ENCODE measurements at regions not wholly inside any gene's neighbourhood (a gene's known extent, or its start where the extent isn't known, plus 50 kb on each side); places are given as distances from the start of the nearest gene placed in this dataset.
"Not testable (repeated sequence)": the region's sequence is repeated elsewhere in the genome, so short reads cannot be mapped to it uniquely, and the experiment has no call there.

DNA sequence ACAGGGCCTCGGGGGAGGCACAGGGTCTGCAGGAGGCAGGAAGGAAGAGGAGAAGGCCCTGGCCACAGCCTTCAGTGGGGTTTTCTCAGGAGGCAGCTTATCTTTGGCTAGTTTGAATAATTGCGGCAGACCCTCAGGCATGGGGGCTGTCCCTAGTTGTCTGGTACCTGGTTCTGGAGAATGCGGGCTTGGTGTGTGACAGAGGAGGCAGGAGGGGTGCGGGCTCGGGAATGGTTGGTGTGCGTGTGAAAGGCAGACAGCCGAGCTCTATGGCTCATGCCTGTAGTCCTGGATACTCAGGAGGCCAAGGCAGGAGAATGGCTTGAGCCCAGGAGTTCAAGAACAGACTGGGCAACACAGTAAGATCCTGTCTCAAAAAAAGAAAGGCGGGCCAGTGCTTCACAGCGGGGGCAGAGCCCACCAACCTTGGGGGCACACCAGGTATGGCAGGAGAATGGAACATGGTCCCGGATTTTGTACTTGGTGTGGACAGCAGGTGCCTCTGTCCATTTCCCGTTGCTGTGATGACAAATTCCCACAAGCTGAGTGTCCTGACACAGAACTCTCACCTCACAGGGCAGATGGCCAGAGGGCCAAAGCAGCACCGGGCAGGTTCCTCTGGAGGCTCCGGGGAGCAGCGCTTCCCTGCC lies 640.6 kb downstream of the TBC1D22A start:
- DNase-seq (ENCODE audit: low spot score) = no peak

DNA sequence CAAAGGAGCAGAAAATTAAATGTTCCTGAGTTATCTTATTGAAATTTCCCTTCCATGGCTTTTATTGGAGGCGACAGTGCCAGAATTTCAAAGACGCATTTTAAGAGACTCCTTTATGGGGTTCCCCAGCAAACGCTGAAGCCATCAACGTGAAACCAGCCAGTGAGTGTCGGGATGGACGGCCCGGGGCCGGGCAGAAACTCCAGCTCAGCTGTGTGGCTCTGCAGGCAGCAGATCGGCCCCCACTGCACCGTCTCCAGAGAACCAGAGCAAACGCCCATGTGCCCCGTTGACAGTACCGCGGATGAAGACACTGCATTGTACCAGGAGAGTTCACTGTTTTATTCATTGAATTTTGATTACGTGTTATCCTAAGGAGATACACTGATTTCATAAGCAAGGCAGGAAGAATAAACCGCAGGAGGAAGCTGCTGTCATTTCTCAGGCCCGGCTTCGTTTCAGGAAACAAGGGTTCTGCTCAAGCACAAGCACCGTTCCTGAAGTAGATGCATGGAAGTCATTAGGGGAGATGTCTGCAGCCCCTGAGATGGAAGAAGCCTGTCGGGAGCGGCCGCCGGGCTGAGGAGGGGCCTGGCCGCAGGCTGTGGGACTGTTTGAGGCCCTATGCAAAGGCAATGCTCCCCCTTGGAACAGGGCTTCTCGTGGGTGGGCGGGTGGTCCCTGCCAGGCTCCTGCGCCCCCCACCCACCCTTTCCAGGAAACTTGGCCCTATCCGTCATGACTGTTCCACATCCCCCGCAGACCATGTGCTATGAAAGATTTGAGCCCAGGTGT lies 639.7 kb downstream of the TBC1D22A start:
- DNase-seq (ENCODE audit: low spot score) = peak; percentile 19

DNA sequence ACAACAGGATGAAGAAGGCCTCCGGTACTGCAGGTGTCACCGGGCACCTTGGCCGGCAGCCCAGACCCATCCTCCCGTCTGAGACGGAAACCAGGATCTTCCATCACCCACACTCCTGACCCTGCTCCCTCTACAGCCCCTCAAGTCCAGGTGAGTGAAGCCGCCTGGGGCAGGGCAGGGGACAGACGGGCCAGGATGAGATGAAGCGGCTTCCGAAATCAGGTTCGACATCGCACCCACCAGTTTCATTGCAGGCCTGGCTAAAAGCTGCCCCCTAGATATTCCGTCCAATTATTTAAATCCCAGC lies 639.1 kb downstream of the TBC1D22A start:
- DNase-seq (ENCODE audit: low spot score) = no peak

DNA sequence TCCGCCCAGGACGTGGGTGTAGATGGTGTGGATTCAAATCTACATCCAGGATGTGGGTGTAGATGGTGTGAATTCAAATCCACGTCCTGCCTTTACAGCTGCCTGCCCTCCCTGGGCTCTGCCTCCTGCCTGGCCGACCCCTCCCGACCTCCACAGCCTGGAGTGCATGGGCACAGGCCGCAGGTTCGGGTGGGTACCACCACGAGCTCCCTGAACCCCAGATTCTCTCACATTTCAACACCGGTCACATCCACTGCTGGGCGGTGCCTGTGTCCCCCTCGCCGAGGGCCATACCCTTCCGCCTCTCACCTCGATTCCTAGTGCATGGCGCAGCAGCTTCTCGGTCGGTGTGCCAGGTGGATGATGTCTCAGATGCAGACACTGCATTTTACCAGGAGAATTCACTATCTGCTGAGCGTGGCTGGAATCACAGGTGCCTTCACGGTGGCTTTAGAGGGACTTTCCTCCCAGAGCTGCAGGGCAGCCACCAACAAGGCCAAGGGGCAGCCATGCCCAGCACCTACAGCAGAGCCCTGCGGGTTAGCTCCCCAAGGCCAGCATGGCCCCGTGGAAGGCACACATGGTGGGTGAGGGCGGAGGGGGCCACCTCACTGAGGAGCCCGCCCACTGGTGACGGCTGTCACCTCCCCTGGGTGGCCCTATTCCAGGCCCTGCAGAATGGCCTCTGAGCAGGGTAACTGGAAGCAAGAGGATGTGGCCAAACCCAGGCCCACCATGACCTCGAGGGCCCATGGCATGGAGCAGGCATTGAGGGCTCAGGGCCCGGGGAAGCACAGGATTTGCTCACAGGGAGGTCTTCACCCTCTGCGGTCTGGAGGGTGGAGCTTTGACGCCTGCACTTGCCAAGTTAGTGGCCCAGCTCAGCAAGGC lies 638.5 kb downstream of the TBC1D22A start:
- no peak for DNase-seq (ENCODE audit: low spot score)

DNA sequence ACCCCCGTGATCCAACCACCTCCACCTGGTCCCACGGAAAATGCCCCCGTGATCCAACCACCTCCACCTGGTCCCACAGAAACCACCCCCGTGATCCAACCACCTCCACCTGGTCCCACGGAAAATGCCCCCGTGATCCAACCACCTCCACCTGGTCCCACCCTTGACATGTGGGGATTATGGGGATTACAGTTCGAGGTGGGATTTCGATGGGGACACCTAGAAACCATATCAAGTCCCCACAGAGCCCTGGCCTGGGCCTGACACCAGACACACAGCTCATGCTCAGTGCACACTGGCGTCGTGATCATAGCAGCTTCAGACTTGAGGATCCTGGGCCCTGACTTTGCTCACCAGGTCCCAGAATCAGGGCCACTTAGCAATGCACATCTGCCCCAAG lies 637.7 kb downstream of the TBC1D22A start:
- not testable (repeated sequence) for DNase-seq (ENCODE audit: low spot score)

DNA sequence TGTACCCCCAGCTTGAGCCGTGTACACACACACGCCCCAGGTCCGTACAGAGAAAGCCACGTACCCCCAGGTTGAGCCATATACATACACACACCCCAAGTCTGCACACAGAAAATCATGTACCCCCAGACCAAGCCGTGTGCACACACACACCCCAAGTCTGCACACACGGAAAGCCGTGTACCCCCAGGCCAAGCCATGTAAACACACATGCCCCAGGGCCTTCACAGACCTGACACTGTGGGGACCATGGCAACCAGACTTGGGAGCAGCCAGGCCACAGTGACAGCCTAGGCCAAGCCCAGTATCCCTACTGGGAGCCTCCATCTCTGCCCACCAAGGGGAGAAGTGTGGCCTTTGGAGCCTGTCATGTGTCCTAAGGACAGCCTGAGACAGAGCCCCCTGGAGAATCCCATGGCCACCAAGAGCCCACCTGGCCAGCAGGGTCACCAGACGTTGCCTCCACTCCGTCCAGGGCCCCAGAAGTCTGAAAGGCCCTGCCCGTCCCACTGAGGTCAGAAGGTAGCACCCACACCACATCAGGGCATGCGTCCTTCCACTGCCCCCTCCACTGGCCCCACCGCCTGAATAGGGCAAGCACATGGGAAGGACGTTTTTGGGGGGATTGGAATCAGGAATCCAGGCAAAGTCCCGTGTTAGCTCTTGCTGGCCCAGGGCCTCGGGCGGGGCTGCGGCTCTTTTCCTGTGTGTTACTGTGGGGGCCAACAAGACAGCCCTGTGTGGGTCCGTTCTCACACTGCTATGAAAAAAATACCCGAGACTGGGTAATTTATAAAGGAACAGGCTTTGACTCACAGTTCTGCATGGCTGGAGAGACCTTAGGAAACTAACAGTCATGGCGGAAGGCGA lies 636.7 kb downstream of the TBC1D22A start:
- DNase-seq (ENCODE audit: low spot score) = no peak

DNA sequence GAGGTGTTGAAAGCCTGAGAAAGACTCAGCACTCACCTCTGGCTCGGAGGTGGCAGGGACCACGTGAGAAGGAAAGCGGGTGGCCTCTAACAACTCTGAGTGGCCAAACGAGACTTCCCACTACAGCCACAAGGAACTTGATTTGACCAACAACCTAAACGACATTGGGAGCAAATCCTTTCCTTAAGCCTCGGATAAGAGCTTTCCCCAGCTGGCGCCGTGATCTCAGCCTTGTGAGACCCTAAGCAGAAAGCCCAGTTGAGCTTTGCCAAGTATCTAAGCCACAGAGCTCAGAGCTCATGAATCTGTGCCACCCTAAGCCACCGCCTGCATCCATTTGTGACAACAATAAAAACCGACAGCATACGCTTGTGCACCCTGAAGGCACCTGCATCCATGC lies 636.0 kb downstream of the TBC1D22A start:
- no peak for DNase-seq (ENCODE audit: low spot score)

DNA sequence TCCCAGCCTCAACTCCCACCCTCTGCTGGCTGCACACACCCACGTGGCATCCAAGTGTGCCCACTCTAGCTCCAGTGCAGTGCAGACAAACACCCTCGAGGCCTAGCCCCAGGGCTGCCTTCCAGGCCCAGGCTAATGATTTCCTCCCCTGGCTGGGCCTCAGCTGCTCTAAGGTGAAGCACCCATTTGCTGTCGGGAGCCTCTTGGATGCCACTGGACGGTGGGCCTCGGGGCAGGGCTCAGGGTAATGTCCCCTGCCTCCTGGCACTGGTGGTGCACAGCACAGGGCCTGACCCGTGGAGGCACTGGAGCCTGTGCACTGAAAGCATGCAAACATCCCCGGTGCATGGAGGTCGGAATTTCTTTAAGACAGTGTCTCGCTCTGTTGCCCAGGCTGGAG lies 635.2 kb downstream of the TBC1D22A start:
- no peak for DNase-seq (ENCODE audit: low spot score)

DNA sequence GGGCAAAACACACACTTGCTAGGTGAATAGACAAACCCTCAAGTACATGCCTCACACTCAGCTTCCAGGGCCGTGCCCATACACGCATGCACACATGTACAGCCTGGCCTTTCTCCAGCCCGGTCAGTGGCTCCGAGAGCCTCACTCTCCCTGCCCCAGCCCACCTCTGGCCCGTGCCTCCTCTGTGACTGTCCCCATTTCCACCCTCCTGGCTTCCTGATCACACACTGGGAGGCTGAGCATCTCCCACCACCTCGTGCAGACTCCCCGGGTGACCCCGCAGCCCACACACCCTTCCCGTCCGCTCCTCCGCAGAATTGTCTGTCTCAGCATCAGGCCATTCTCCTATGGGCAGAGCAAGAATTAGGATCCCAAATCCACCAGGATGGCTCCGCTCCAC lies 634.1 kb downstream of the TBC1D22A start:
- DNase-seq (ENCODE audit: low spot score) = no peak

DNA sequence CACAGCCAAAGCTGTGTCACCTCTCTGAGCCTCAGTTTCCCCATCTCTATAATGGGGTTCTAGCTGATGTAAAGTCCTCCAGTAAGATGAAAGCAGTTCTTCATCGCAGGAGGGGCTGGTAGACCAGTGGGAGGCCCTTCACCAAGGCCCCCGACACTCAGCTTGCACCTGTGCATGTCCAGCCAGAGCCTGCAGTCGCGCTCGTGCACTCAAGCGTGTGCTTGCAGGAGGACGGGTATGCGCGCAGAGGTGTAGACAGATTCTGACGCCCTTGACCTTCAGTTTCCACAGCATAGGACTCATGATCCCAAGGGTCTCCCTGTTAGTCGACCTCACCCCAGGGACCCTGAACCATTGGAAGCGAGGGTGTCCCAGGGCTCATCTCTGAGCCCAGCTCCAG lies 633.7 kb downstream of the TBC1D22A start:
- DNase-seq (ENCODE audit: low spot score) = no peak

DNA sequence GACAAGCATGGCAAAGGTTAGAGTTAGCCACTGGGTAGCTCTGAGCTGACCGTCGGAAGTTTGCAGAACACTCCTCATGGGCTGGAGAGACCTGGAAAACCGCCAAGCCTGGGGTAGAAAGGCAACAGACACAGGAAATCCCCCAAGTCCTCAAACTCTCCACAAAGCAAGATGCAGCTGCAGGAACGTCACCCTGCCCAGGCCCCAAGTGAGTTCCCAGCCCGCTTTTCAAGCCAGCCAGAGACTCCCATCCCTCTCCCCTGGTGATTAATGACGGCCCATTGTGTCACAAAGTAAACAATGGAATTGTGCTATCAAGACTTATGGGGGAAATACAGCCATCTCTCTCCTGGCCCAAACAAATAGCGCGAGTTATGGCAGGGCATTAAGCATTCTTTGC lies 633.0 kb downstream of the TBC1D22A start:
- no peak for DNase-seq (ENCODE audit: low spot score)

DNA sequence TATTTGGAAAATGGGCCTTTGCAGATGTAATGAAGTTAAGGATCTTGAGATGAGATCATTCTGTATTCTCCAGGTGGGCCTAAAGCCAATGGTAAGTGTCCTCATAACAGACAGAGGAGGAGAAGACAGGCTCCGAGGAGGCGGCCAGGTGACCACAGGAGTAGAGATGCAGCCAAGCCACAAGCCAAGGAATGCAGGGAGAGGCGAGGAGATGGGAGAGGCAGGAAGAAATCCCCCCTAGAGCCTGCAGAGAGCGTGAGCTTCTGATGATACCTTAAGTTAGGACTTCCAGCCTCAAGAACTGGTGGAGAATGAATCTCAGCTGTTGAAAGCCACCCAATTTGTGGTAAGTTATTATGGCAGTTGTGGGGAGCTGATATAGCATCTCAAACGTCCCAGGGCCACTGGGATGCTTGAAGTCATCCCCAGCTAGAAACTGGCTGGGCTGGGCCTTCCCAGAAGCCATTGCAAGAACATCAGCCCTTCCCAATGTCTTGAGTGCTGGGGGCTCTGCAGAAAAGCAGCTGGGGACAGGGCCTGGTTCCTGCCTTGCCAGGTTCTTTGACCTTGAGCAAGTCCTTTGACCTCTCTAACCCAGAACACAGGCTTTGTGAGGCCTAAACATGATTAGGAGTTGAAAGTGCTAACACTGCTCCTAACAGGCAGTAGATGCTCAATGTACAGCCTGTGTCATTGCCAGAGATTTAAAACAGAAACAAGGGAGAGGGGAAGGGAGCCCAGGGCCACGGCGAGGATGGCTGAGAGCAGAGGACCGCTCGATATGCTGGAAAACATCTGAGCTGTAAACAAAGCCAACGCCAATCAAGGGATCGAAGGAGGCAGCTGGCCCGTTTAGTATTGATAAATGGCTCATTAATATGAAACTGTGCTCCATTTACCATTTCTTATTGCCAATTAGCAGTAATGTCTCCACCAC lies 632.3 kb downstream of the TBC1D22A start:
- DNase-seq (ENCODE audit: low spot score) = no peak

DNA sequence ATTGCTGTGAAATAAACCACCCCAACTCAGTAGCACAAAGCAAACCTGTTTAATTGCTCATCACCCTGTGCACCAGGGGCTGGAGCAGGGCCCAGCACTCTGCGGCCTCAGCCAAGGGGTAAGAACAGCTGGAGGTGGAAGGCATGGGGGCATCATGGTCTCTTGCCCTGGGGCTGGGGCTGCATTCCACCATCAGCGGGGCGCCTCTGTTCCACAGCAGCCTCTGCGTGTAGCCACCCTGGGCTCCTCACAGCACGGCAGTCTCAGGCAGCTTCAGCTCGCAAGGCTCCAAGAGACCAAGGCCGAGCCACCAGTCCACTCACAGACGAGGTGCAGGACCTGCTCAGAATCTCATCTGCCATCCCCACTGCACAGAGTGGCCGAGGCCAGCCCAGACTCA lies 630.7 kb downstream of the TBC1D22A start:
- DNase-seq (ENCODE audit: low spot score) = no peak

DNA sequence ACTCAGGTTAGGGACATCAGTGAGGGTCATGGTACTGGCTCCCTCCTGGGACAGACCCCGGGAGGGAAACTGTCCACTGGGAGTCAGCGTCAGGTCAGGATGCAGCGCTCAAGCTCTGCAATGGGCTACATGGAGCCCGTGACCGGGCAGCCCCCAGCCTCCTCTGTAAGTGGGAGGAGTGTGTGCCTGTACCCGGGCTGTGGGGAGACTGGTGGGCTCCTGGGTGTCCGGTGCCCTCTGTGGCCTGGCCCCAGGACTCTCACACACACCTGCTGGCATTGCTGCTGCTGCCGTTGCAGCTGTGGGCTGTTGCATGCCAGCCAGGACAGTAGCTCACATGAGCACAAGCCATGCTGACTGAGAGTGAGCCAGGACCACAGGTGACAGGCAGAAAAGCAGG lies 630.3 kb downstream of the TBC1D22A start:
- no peak for DNase-seq (ENCODE audit: low spot score)

DNA sequence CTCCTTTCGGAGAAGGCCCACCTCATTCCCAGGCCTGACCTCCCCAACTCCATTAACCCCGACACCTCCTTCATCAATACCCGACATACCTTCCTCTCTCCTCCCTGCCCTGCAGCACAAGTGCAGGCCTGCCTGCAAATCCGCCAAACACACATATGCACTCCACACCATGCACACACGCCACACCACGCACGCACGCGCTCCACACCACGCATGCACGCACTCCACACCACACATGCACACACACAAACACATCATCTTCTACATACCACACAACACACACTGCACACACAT lies 629.6 kb downstream of the TBC1D22A start:
- no peak for DNase-seq (ENCODE audit: low spot score)

DNA sequence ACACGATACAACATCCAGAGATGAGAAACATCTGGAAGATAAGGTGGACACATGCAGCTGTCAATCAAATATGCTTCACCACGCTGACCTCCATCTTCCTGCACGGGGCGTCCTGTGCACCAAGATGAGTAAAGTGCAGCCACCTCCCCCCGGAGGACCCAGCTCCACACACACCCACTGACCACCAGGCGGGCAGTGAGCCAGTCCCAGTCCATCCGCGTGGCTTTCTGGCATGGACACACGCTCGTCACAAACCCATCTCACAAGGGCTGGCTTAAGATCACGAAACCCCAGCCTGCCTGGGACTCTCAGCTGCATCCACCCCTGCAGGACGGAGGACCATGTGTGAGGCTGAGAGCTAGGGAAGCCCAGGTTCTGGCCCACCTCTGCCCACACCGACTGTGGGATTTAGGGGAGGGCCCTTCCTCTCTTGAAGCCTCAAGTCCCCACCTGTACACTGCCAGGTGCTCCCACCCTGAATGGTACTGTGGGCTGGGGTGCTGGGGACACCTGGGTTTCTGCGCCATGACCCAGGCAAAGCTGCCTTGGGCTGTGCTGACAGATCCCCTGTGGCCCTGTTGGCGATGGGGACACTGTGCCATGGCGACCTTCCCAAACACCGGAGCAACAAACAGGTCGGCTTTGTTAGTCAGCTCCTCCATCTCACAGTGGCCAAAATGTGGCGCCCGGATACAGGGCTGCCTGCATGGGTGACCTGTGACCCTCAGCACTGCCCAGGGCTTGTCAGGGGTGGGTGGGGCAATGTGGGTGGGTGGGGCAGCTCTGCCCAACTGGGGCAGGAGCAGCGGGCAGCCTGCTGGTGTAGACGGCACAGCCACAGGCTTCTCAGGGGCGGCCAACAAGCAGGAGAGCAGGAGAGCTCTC lies 629.0 kb downstream of the TBC1D22A start:
- DNase-seq (ENCODE audit: low spot score) = no peak

DNA sequence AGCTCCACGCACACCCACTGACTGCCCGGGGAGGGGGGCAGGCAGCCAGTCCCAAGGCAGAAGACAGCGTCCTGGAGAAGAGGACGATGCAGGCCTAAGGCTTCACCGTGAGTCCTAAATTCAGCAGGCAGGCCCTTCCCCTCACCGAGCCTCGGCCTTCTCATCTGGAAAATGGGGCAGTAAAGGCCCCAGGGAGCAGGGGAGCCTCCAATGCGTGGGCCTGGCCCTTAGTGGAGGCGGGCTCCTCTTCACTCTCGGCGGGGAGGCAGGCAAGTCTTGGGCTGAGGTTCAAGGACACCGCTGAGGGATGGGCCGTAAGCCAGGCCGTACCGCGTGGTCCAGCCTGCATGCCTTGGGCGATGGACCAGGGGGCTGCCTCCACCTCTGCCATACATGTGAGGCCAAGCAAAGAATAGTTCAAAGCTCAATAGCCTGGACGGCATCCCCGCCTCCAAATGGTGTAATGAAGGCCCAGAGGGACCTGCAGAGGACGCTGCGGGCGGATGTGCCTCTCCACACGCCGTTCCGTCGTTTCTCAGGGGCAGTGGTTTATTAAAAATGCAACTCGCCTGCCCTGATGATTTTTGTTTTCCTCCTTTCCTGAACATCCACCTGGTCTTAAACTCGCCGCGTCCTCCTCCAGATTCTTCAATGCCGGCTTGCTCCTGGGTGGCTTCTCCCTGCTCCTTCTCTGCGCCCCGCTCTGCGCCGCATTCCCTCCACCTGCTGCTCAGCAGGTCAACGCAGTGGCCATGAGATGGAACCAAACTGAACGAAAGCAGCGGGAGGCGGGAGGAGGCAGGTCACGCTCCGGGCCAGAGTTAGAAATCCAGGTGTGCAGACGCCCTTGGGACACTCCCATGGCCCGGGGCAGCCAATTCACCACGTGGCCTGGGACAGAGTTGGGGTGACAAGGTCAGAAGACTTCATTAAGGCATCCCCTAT lies 627.8 kb downstream of the TBC1D22A start:
- DNase-seq (ENCODE audit: low spot score) = no peak

DNA sequence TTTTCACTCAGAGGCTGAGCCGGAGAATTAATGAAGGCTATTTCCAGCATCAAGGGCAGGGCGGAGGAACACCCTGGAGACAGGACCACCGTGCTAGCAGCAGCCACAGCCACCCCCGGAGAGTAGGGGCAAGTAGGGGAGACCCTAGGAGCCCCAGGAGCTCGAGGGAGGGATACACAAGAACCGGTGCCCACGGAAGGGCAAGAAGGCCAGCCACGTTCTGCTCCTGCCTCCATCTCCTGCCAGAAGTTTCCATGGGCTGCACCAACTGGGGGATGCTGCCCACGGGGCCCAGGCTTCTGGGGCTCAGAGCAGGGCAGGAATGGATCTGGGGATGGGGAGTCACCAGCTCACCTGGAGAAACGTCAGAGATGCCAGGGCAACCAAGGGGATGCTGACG lies 626.8 kb downstream of the TBC1D22A start:
- no peak for DNase-seq (ENCODE audit: low spot score)

DNA sequence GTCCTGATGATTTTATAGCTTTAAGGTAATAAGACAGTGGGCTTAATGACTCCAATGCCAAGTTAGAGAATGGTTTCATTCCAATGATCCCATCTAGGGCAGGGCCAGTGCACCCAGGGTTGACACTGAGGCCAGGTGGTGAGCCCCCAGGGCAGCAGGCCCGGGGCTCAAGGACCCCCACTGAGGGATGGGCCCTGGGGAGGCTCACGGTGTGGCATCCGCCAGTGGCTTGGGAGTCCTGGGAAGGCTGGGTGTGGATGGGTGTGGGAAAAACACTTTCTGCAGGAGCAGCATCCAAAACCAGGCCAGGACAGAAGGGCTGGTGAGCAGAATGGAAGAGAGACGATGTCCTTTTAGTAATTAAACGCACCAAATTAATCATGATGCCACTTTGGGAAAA lies 626.3 kb downstream of the TBC1D22A start:
- no peak for DNase-seq (ENCODE audit: low spot score)
